GF-D8 (cell line): ENCODE measurements at regions not wholly inside any gene's neighbourhood (a gene's known extent, or its start where the extent isn't known, plus 50 kb on each side); places are given as distances from the start of the nearest gene placed in this dataset.

Experiments
- DNase-seq: peaks from one replicate; lab custom pipeline; 2025; lab: John Stamatoyannopoulos, UW

DNA sequence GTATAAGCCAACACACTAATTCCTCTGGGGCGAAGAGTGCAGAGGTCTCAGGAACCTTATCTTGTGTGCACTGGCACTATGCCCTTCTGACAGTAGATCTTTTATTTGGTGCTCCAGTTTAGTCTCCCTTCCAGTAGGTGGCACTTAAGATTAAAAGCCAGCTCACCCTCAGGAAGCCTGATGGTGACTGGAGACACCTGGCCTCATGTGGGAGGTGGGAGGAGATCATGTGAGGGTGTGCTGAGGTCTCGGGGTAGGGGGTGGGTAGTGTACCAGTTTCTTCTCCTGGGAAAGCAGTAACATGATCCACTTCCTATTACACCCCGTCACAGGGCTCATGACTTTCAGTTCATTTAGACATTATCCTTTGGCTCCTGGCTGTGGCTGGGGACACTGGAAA, 654.9 kb downstream of the ADCYAP1 start:
- no peak for DNase-seq

DNA sequence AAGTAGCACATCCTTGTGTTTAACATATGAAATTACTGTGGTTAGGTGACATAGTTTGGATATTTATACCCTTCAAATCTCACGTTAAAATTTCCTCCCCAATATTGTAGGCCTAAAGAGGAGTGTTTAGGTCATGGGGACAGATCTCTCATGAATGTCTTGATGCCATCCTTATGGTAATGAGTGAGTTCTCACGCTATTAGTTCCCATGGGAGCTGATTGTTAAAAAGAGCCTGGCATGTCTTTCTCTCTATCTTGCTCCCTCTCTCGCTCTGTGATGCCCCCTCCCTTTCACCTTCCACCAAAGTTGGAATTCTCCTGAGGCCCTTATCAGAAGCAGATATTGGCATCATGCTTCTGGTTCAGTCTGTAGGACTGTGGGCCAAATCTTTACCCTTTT, 660.1 kb downstream of the ADCYAP1 start:
- DNase-seq, result no peak

DNA sequence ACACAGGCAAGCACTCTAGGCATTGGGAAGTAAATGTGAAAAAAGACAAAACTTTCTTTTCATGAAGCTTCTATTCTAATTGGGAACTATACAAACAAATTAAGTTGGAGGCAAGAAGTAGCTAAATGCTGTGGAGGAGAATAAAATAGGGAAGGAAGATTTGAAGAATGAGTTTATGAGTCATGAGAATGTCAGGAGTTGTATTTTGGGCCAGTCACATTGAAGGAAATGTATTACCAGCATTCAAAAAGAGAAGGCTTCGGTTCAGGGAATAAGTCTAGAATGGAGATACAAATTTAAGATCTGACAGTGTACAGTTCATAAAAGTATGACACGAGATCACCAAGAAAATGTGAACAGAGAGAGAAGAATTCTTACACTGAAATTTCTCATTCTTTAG, 666.5 kb downstream of the ADCYAP1 start:
- no peak for DNase-seq

DNA sequence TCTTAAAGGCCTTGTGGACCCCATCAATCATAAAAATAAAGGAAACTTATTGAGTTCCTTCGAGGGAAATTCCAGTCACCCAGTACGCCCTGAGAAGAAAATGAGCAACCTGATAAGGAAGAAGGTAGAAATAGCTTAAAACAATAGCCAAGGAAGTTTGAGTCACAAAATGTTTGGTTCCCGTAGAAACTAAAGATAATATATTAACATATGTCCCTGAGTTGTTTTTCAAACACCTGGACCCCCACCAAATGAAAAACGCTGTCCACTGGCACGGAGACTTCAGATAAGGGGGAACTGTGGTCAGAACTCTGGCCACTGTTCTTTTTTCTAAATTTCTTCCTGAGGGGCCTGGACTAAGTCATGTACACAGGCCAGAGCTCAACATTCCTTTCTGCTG, 669.1 kb downstream of the ADCYAP1 start:
- DNase-seq, result no peak

DNA sequence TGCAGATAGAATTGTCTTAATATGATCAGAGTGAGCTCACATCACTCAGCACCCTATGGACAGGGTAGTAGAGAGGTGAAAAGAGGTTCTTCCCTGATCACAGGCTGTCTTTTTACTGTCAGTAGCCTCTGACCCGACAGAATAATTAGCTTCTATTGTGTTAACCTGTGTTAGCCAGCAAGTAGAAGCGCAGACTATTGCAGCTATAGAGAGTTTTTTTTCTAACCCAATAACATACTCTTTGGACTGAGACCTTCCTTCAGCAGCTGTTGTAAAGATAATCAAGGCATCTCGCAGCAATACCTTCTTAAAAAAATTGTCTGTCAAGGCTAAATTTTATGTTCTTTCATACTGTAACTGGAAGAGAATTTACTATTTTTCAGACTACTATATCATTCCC, 670.4 kb downstream of the ADCYAP1 start:
- no peak for DNase-seq

DNA sequence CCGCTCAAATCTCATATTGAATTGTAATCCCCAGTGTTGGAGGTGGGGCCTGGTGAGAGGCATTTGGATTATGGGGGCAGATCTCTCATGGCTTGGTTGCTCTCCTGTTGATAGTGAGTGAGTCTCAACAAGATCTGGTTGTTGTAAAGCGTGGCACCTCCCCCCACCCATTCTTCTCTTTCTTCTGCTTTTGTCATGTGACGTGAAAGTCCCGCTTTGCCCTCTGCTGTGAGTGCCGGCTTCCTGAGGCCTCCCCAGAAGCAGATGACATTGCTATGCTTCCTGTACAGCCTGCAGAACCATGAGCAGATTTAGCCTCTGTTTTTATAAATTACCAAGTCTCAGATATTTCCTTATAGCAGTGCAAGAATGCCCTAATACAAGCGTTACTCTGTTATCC, 673.8 kb downstream of the ADCYAP1 start:
- no peak for DNase-seq

DNA sequence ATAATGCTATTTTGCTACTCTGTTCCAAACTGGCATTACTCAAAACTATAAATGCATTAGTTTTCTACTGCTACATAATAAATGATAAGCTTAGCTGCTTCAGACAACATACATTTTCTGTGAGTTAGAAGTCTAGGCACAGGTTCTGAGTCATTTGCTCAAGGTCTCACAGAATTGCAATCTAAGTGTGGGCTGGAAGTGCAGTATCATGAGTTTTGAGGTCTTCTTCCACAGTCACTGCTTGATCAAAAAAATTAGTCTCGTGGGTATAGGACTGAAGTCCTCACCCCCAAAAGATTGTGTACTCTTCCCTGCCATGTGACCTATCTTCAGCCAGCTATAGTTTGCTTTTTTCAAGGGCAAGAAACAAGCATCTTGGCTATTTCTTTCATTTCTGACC, 676.9 kb downstream of the ADCYAP1 start:
- no peak for DNase-seq

DNA sequence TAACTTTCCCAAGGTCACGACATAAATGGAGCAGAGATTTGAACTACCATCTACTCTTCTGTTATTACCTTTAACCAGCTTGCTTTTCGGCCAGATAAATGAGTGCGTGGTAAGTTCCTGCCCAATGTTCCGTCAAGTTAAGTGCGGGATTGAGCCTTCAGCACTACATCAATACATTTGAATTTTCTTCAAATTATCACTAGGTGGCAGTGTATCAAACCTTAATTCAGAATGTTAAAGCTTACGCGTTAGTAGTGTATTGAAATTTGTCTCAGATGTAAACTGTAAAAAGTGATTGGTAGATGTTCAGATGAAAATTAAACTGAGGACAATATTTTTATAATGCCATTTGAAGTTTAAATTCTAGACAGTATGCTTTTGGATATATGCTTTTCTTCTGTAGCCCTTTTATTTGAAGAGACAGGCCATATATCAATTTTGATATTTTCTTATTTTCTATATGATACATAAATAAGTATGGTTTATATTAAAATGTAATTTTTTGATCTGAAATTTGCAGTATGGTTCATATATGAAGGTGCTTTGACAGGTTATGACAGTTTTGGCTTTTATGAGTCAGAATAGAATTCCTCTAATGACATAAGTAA, 681.3 kb downstream of the ADCYAP1 start:
- peak; percentile 15 for DNase-seq

DNA sequence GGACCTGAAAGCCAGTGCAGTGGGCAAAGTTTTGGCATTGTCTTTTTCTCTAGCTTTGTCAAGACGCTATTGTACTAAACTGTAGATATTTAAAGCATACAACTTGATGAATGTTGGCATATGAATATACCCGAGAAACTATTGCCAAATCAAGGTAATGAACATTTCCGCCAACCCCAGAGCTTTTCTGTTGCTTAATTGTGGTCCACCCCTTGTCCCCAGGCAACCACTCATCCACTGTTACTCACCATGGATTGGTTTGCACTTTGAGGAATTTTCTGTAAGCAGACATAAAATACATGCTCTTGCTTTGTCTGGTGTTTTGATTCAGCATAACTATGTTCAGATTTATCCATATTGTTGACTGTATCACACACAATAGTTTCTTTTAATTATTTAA, 688.4 kb downstream of the ADCYAP1 start:
- DNase-seq, result no peak

DNA sequence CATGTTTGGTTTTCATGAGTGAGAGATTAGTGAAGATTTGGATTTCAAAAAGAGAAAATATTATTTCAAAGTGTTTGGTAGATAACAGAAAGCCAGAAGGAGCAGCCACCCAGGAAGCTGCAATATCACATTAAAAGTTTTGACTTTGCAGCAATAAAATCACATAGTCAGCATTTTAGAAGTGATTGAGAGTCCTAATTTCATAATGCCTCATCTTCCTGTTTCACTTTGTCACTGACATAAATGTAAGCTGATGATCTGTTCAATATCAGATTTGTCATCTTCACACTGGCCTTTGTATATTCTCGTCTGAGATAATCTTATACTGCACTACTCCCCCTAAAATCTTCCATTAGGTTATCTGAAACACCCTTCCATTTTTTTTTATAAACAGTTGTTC, 690.5 kb downstream of the ADCYAP1 start:
- no peak for DNase-seq

DNA sequence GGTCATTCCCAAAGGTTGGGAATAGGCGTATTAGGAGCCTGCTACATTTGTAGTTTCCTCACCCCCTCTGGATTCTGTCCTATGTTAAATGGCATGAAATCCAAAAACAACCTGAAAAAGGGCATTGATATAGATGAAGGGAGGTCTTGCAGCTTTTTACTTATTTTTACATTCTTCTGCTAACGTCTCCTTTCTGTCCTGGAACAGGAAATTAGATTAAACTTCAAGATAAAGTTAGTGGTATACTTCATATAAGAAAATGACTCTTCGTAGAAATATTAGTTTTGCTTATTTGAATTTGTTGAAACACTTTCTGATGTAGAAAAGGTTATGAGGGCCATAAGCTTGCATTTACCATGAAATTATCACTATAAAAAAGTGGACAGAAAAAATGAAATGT, 694.5 kb downstream of the ADCYAP1 start:
- DNase-seq, result no peak

DNA sequence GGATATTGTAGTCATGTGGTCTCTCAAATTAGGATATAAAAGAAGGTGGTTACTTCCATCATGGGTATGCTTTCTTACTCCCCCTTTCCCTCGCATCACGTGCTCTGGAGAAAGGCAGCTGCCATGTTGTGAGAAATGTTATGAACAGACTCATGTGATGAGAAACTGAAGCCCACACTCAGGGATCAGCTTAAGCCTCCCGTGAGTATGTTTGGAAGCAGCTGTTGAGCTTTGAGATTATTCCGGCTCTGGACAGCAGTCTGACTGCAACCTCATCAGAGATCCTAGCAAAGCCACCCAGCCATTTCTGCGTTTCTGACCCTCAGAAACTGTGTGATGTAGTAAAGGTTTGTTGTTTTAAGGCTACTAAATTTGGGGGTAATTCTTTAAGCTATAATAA, 700.1 kb downstream of the ADCYAP1 start:
- DNase-seq, result no peak

DNA sequence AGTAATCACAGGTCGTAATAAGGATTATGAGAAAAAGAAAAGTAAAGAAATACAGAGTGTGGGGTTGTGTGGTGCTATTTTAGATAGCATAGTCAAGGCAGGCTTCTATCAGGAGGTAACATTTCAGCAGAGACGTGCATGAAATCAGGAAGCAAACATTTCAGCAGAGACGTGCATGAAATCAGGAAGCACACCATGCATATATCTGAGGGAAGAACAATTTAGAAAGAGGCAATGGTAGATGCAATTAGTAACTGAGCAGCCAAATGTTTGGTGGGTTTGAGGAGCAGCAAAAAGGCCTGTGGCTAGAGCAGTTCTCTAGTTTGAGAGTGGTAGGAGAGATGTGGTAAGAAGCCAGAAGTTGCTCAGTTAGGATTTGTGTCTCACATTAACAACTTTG, 713.7 kb downstream of the ADCYAP1 start:
- DNase-seq, result no peak

DNA sequence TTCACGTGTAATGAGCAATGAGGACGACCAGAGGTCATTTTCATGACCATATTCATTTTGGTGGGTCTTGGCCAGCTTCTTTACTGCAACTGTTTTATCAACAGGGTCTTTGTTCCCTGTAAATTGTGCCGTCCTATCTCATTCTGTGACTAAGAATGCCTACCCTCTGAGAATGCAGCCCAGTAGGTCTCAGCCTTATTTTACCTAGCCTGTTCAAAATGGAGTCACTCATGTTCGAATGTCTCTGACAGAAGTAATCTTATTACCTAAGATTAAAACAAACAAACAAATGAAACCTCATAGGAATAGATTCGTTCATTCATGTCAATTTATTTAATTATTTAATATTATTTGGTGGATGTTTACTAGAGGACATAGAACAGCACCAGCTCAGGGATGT, 714.8 kb downstream of the ADCYAP1 start:
- no peak for DNase-seq

DNA sequence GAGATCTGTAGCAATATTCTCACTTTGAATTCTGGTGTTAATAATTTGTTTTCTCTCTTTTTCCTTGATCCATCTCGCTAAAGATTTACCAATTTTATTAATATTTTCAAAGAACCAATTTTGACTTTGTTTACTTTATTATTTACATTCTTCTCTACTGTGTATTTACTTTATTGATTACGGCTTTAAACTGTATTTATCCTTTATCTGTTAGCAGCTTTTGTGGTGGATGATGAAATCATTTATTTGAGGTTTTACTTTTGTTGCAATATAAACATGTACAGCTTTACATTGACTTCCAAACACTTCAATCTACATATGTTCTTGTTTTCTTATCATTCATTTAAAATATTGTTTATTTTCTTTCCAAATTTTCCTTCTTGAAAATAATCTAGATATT, 719.9 kb downstream of the ADCYAP1 start:
- no peak for DNase-seq

DNA sequence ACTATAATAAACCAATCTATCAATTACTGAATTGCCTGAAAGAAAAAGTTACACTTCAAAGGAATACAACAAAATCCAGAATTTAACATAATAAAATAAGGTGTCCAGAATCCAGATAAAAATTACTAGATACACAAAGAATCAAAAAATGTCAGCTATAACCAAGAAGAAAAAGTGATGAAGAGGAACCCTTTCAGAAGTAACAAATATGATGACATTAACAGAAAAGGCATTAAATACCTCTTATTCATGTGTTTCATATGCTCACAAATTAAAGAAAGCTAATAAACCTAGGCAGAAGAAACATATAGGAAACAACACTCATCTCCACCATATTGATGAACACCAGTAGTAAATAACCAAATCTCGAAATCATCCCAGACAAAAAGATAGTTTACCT, 722.8 kb downstream of the ADCYAP1 start:
- no peak for DNase-seq

DNA sequence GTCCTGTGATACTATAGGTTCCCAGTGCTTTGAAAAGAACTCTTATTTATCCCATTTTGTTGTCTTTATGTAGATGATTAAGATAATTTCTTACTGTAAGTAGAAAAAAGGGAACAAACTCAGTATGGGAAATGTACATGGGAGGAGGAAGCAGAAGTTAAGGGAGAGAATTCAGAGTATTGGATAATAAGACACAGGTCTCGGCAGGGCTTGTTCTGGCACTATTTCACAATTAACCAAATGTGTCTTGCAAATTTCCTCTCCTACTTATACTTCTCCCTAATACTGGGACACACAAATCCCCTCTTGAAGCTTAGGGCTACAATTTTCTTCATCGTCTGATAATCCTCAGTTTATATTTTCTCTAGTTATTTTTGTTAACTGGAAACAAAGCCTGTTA, 744.0 kb downstream of the ADCYAP1 start:
- peak; percentile 82 for DNase-seq

DNA sequence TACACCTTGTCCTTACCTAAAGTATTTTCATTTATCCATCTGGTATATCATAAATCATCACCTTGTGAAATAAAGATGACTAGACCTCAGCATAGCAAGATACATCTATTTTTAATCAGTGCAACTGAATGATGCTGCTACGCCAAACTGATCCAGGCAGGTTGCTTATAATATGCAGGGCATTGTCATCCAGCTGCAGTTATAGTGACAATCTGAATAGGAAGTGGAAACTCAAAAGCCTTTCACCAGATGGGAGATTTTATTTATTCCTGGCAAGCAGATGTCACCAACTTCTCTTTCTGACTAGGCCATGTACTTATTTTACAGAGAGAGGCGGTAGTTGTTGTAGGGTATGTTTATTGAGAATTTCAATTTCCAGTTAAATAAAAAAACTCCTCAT, 747.3 kb downstream of the ADCYAP1 start:
- DNase-seq, result no peak

DNA sequence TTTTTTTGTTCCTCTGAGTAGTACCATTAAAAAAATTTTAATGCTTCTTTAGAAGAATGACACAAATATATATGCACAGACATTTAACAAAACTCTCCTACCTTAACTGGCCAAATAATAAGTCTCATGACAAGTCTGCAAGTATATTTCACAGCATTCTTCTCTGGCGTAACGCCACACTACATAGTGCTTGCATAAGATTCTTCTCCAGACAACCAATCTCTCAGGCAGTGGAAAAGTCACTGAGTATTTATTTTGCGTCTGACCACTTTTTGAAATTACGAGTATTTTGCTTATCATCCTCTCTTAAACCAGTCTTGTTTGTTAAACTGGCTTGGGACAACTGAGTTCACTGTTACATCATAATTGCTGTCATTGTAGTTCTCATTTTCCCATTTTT, 749.2 kb downstream of the ADCYAP1 start:
- no peak for DNase-seq

DNA sequence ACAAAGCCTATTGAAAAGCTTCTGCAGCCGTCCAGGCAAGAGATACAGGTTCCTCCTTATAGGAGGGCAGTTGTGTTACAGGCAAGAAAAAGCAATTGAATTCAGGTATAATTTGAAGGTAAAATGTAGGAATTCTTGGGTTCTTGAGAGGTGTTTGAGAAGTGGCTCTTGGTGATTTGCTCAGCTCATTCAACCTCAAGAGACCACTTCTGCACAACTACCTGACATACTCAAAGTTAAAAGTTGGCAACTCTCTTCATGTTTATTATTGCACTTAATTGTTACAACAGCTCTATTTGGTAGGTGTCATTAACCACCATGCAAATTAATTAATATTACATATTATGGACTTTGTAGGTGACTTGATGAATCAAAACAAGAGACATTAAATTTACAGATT, 753.2 kb downstream of the ADCYAP1 start:
- DNase-seq, result no peak

DNA sequence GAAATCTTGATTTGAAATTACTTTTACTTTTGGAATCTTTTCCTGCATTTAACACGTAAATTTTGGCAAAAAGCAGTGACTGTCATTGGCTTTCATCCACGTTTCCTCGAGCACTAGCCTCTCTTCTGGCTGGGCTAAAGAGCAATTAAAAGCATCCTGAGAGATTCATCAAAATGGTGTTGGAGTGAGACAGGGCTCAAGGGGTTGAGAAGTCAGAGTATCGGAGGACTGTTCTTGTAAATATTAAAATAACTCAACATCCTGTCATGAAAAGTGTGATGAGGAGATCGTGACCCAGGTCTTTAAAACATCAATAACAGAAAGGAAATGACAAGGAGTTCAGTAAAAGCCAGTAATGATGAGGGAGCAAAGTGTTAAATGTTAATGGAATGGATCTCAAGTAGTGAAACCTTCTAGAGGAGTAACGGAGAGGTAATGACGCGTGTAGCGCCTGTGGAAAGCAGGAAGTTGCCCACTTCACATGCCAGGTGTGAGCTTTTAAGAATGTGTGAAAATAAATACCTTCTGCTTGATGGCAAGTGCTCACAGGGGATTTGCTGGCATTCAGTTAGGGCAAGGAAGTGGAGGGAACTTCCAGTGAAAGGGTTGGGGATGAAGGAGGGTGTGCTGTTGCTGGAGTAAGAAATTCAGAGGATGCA, 754.4 kb downstream of the ADCYAP1 start:
- no peak for DNase-seq

DNA sequence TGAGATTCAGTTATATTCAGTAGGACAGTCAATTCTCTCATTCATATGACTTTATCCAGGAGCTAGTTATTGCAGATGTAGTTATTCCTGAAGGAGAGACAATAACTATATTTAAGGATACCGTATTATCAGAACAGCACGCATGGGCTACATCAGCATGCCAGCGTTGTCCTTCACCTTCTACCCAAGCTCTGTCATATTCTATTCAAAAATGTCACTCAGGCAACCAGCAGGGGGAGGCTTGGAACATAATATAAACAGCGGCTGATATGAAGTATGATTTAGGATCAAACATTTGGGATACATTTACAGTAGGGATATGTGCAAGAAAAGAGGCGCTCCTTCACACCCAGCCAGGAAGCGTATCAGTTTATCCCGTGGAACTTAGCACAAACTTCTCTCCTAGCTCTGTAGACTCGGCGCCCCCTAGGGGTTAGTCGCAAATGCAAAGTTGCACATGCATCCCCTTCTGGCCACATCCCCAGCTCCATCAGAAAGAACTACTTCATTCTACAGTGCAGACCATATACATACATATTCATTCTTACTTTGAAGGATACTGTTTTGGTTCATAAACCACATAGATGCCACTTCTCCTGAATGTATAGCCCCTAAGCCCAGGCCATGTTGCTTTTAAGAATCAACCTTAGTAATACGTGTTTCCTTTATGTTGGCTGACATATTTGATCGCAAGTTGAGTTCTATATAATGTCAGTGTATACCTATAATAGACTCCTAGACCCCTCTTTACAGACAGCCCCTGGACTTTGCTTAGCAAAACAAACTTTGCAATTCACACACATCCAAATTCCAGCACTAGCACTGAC, 759.4 kb downstream of the ADCYAP1 start:
- DNase-seq, result no peak

DNA sequence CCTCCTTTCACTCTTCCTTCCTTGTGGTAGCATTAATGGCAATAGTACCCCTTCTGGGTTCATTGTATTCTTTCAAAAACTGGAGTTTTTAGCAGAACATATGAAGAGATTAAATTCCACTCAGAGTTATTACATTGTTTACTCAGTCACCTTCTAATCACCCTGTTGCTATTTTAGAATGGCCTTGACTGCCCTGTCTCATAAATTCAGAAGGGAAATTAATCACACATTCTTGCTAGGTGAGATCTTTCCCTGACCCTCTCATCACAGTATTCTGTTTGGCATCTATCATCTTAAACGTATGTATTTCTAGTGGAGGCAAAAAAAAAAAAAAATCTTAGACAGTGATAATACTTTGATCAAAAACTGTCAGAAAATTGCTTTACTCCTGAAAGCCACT, 760.4 kb downstream of the ADCYAP1 start:
- DNase-seq, result no peak

DNA sequence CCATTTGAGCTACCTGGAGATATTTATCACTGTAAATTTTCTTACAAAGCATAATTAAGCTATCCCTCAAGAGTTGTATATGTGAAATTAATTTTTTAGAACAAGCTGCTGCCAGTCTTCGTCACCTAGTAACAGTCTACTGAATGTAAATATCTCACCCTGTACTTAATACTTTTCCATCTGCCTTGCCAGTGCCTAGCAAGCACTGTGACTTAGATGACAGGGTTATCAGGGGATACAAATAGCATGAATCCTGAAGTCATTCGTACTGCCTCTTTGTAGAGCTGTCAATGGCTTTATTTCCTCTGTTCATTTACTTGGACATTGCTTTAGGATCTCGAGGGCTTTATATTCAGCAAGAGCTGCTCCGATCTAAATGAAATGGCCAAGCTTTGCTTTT, 763.6 kb downstream of the ADCYAP1 start:
- no peak for DNase-seq
